Suprapubic skin (tissue), 4 donors: ENCODE measurements at regions not wholly inside any gene's neighbourhood (a gene's known extent, or its start where the extent isn't known, plus 50 kb on each side); places are given as distances from the start of the nearest gene placed in this dataset.

Experiments used
- DNase-seq, 2 donors: peaks; one replicate each; pipeline ENCODE4 v3.0.0-alpha.2; 2019; ENCODE audit warnings: low spot score in 2 of 2
- H3K27ac ChIP-seq: fragments of 200-600 bp; sonication (generic); one replicate; pipeline ENCODE4 v1.5.1; 2019
- H3K27me3 ChIP-seq: fragments of 200-600 bp; sonication (generic); one replicate; pipeline ENCODE4 v1.5.1; 2019
- H3K36me3 ChIP-seq: fragments of 200-600 bp; sonication (generic); one replicate; pipeline ENCODE4 v1.5.1; 2019
- H3K4me1 ChIP-seq: fragments of 200-600 bp; sonication (generic); one replicate; pipeline ENCODE4 v1.5.1; 2019
- H3K4me3 ChIP-seq: fragments of 200-600 bp; sonication (generic); one replicate; pipeline ENCODE4 v1.5.1; 2019; ENCODE audit warnings: mild to moderate bottlenecking
- H3K9me3 ChIP-seq: fragments of 200-600 bp; sonication (generic); one replicate; pipeline ENCODE4 v1.5.1; 2019
- CTCF ChIP-seq, 2 donors: fragments of 200-600 bp in 1 of 2; fragments of 450-650 bp in 1 of 2; sonication (generic) in 1 of 2; IDR thresholded peaks; one replicate each; pipeline ENCODE4 v1.5.1; 2016 to 2019; ENCODE audit warnings: antibody characterized with exemption in 2 of 2, mild to moderate bottlenecking in 1 of 2, moderate library complexity in 1 of 2
- EP300 ChIP-seq: sonication (generic); formaldehyde crosslinking; IDR thresholded peaks from one replicate; pipeline ENCODE4 v1.6.1; 2017; ENCODE audit warnings: antibody characterized with exemption
- POLR2A ChIP-seq, 2 donors: fragments of 450-650 bp; IDR thresholded peaks; one replicate each; pipeline ENCODE4 v1.6.1; 2017; ENCODE audit warnings: antibody characterized with exemption in 2 of 2, mild to moderate bottlenecking in 2 of 2, moderate library complexity in 2 of 2
- POLR2AphosphoS5 ChIP-seq, 3 donors: sonication (generic); formaldehyde crosslinking; IDR thresholded peaks; one replicate each; pipeline ENCODE4 v1.6.1; 2017; ENCODE audit warnings: antibody characterized with exemption in 3 of 3
- WGBS: methylation state at CpG from one replicate; pipeline ENCODE4 v1.1.5; 2018; 5-methylcytosine and 5-hydroxymethylcytosine counted together

- 96% methylated on average over 4 of the region's 4 CpGs for WGBS
- Histone ChIP-seq H3K4me1 (peaks cover 4% of the 10 kb centered on the region), H3K27ac (no peak overlapping the region), H3K27me3 (no peaks in the 10 kb centered on the region), H3K4me3 (no peak overlapping the region), H3K9me3 (no peaks in the 10 kb centered on the region), H3K36me3 (no peaks in the 10 kb centered on the region)
- DNase-seq, result no peak
- no peak for TF ChIP-seq EP300
- TF ChIP-seq POLR2AphosphoS5 (IDR thresholded peaks at IDR 0.05), result no peak
- TF ChIP-seq POLR2A (IDR thresholded peaks at IDR 0.05), result no peak
- TF ChIP-seq CTCF (IDR thresholded peaks at IDR 0.05), result no peak
Measured at GRCh38 chr1:222040955-222041354, 299.1 kb upstream of the DUSP10 start.

GRCh38 chr1:222040121-222040805, 298.4 kb upstream of the DUSP10 start:
- H3K27me3 ChIP-seq, result no peaks in the 10 kb centered on the region
- H3K36me3 ChIP-seq, result no peaks in the 10 kb centered on the region
- TF ChIP-seq POLR2A (IDR thresholded peaks at IDR 0.05) (no peak), CTCF (IDR thresholded peaks at IDR 0.05) (no peak), EP300 (no peak), POLR2AphosphoS5 (IDR thresholded peaks at IDR 0.05) (no peak)
- H3K4me1 ChIP-seq, result peaks cover 4% of the 10 kb centered on the region
- DNase-seq, result no peak
- WGBS, result 88% methylated on average over 11 of the region's 11 CpGs
- H3K9me3 ChIP-seq, result no peaks in the 10 kb centered on the region
- H3K4me3 ChIP-seq, result no peak overlapping the region
- H3K27ac ChIP-seq, result no peak overlapping the region

GRCh38 chr1:222038971-222039370, 297.1 kb upstream of the DUSP10 start:
- Histone ChIP-seq H3K27me3 (no peaks in the 10 kb centered on the region), H3K4me3 (no peak overlapping the region), H3K4me1 (peaks cover 4% of the 10 kb centered on the region), H3K9me3 (no peaks in the 10 kb centered on the region), H3K27ac (no peak overlapping the region), H3K36me3 (no peaks in the 10 kb centered on the region)
- 96% methylated on average over 3 of the region's 3 CpGs for WGBS
- DNase-seq, result no peak
- TF ChIP-seq POLR2A (IDR thresholded peaks at IDR 0.05) (no peak), POLR2AphosphoS5 (IDR thresholded peaks at IDR 0.05) (no peak), CTCF (IDR thresholded peaks at IDR 0.05) (no peak), EP300 (no peak)

- TF ChIP-seq CTCF (IDR thresholded peaks at IDR 0.05) (no peak), POLR2AphosphoS5 (IDR thresholded peaks at IDR 0.05) (no peak), EP300 (no peak), POLR2A (IDR thresholded peaks at IDR 0.05) (no peak)
- no peak for DNase-seq
- no peaks in the 10 kb centered on the region for H3K27me3 ChIP-seq
- no peaks in the 10 kb centered on the region for H3K36me3 ChIP-seq
- H3K4me1 ChIP-seq, result no peaks in the 10 kb centered on the region
- no peak overlapping the region for H3K4me3 ChIP-seq
- no peaks in the 10 kb centered on the region for H3K9me3 ChIP-seq
- H3K27ac ChIP-seq, result no peak overlapping the region
Measured at GRCh38 chr1:222037720-222038119, 295.8 kb upstream of the DUSP10 start.

- no peaks in the 10 kb centered on the region for H3K27me3 ChIP-seq
- H3K4me1 ChIP-seq, result no peaks in the 10 kb centered on the region
- TF ChIP-seq POLR2A (IDR thresholded peaks at IDR 0.05) (no peak), POLR2AphosphoS5 (IDR thresholded peaks at IDR 0.05) (no peak), CTCF (IDR thresholded peaks at IDR 0.05) (no peak), EP300 (no peak)
- no peak overlapping the region for H3K4me3 ChIP-seq
- WGBS, result 85% methylated on average over 4 of the region's 4 CpGs
- no peaks in the 10 kb centered on the region for H3K9me3 ChIP-seq
- H3K36me3 ChIP-seq, result no peaks in the 10 kb centered on the region
- no peak overlapping the region for H3K27ac ChIP-seq
- no peak for DNase-seq
Measured at GRCh38 chr1:222034790-222035189, 292.9 kb upstream of the DUSP10 start.
